SK-N-MC (cell line): ENCODE measurements at regions not wholly inside any gene's neighbourhood (a gene's known extent, or its start where the extent isn't known, plus 50 kb on each side); places are given as distances from the start of the nearest gene placed in this dataset.

ENCODE experiments used
- DNase-seq: peaks from one replicate; pipeline ENCODE4 v3.0.0-alpha.2; 2011; ENCODE audit warnings: low read depth, low spot score
- H3K27ac ChIP-seq: fragments of 200-600 bp; sonication (generic); 2 replicates; pipeline ENCODE4 v1.5.1; 2016; ENCODE audit warnings: mixed run types
- H3K36me3 ChIP-seq: fragments of 200-600 bp; sonication (generic); 2 replicates; pipeline ENCODE4 v1.6.1; 2017; ENCODE audit warnings: antibody characterized with exemption, low read length, mixed read lengths; ENCODE audit not compliant: insufficient read depth
- H3K4me3 ChIP-seq: fragments of 200-600 bp; sonication (generic); 2 replicates; pipeline ENCODE4 v1.5.1; 2016
- H3K9ac ChIP-seq: fragments of 200-600 bp; sonication (generic); 2 replicates; pipeline ENCODE4 v1.8.0; 2017; ENCODE audit warnings: mixed run types, mixed read lengths; ENCODE audit not compliant: insufficient read length
- H3K9me3 ChIP-seq: fragments of 200-600 bp; sonication (generic); 2 replicates; pipeline ENCODE4 v1.6.1; 2017; ENCODE audit warnings: low read depth, mild to moderate bottlenecking, antibody characterized with exemption, low read length, moderate library complexity, mixed read lengths
- EZH2 ChIP-seq: fragments of 200-600 bp; sonication (generic); IDR thresholded peaks from one replicate; pipeline ENCODE4 v1.6.1; 2017; ENCODE audit warnings: antibody characterized with exemption
- FOXP2 ChIP-seq: optimal IDR thresholded peaks from 2 replicates; pipeline ENCODE3; 2011; ENCODE audit warnings: mild to moderate bottlenecking, moderate library complexity; ENCODE audit not compliant: insufficient read depth; ENCODE audit errors: extremely low read length, control extremely low read depth
- POLR2AphosphoS5 ChIP-seq: IDR thresholded peaks from 2 replicates; pipeline ENCODE4 v1.6.1; 2012; ENCODE audit warnings: mild to moderate bottlenecking, low read depth, low read length, borderline replicate concordance

- TF ChIP-seq FOXP2, result no peak
- TF ChIP-seq EZH2, result no peak
- no peak for TF ChIP-seq POLR2AphosphoS5
- H3K9me3 ChIP-seq, result no peaks in the 10 kb centered on the region
- H3K4me3 ChIP-seq, result no peak overlapping the region
- H3K27ac ChIP-seq, result no peak overlapping the region
- no peak overlapping the region for H3K9ac ChIP-seq
- no peaks in the 10 kb centered on the region for H3K36me3 ChIP-seq
- no peak for DNase-seq
Observed at GRCh38 chr1:169052727-169053126, 53.8 kb upstream of the ATP1B1 start.

- Histone ChIP-seq H3K27ac (no peak overlapping the region), H3K36me3 (no peaks in the 10 kb centered on the region), H3K9ac (no peak overlapping the region), H3K4me3 (no peak overlapping the region), H3K9me3 (no peaks in the 10 kb centered on the region)
- TF ChIP-seq POLR2AphosphoS5, result no peak
- TF ChIP-seq EZH2, result no peak
- no peak for TF ChIP-seq FOXP2
- DNase-seq, result no peak
Observed at GRCh38 chr1:169053196-169053595, 53.3 kb upstream of the ATP1B1 start.
